Osteocyte (in vitro differentiated cells): ENCODE measurements at regions not wholly inside any gene's neighbourhood (a gene's known extent, or its start where the extent isn't known, plus 50 kb on each side); places are given as distances from the start of the nearest gene placed in this dataset.

ENCODE experiments used
- DNase-seq: peaks from one replicate; pipeline ENCODE4 v3.0.0; 2021; ENCODE audit warnings: mixed read lengths; ENCODE audit not compliant: unreplicated experiment; ENCODE audit errors: extremely low spot score
- H3K27ac Mint-ChIP-seq: one replicate; pipeline ENCODE4 v1.8.0; 2021; ENCODE audit warnings: mild to moderate bottlenecking, mixed read lengths; ENCODE audit not compliant: unreplicated experiment
- H3K27me3 Mint-ChIP-seq: one replicate; pipeline ENCODE4 v1.8.0; 2021; ENCODE audit warnings: mixed read lengths; ENCODE audit not compliant: unreplicated experiment
- H3K36me3 Mint-ChIP-seq: one replicate; pipeline ENCODE4 v1.8.0; 2021; ENCODE audit warnings: mixed read lengths; ENCODE audit not compliant: unreplicated experiment
- H3K4me1 Mint-ChIP-seq: one replicate; pipeline ENCODE4 v1.8.0; 2021; ENCODE audit warnings: mixed read lengths; ENCODE audit not compliant: unreplicated experiment
- H3K4me3 Mint-ChIP-seq: one replicate; pipeline ENCODE4 v1.8.0; 2021; ENCODE audit warnings: mild to moderate bottlenecking, moderate library complexity, mixed read lengths; ENCODE audit not compliant: unreplicated experiment
- H3K9me3 Mint-ChIP-seq: one replicate; pipeline ENCODE4 v1.8.0; 2021; ENCODE audit warnings: mixed read lengths; ENCODE audit not compliant: unreplicated experiment
- TF ChIP-seq, protein P1 (sequence below): fragments of 200-600 bp; sonication (generic); IDR thresholded peaks from 2 replicates; pipeline ENCODE4 v1.5.0; 2021; ENCODE audit warnings: antibody characterized with exemption, mild to moderate bottlenecking, moderate library complexity

DNA sequence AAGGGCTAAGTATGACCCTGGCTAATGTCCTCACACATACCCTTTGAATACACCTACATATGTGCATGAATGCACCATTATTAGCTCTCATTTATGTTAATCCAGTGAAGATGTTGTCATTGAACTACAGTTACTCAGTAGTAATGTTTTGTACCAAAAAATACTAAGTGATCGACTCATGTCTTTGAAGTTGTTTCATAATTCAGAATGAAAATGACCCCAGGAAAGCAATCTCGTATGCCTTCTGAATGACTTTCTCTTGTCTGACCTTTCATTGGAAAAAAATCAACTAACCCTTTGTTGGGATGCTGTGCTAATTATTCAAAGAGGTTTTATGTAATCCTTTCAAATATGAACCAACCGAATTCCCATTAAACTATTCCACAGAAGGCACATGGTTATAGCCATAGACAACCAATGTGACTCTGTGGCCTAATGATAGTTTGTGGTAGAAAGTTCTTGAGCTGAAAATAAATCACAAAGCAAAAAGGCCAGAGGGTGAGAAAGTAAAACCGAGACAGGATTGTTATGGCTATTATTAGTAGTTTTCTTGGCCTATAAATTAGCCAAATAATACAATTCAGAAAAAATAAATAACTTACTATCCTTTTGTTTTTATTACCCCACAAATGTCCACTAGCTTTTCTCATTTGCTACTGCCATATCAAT lies 86.8 kb upstream of the STARD13 start:
- Mint-ChIP-seq H3K27ac (no peak overlapping the region), H3K9me3 (no peaks in the 10 kb centered on the region), H3K36me3 (no peaks in the 10 kb centered on the region), H3K4me3 (no peak overlapping the region), H3K27me3 (no peaks in the 10 kb centered on the region), H3K4me1 (peaks cover 2% of the 10 kb centered on the region)
- DNase-seq: no peak
- TF ChIP-seq, protein P1, sequence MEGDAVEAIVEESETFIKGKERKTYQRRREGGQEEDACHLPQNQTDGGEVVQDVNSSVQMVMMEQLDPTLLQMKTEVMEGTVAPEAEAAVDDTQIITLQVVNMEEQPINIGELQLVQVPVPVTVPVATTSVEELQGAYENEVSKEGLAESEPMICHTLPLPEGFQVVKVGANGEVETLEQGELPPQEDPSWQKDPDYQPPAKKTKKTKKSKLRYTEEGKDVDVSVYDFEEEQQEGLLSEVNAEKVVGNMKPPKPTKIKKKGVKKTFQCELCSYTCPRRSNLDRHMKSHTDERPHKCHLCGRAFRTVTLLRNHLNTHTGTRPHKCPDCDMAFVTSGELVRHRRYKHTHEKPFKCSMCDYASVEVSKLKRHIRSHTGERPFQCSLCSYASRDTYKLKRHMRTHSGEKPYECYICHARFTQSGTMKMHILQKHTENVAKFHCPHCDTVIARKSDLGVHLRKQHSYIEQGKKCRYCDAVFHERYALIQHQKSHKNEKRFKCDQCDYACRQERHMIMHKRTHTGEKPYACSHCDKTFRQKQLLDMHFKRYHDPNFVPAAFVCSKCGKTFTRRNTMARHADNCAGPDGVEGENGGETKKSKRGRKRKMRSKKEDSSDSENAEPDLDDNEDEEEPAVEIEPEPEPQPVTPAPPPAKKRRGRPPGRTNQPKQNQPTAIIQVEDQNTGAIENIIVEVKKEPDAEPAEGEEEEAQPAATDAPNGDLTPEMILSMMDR: no peak

DNA sequence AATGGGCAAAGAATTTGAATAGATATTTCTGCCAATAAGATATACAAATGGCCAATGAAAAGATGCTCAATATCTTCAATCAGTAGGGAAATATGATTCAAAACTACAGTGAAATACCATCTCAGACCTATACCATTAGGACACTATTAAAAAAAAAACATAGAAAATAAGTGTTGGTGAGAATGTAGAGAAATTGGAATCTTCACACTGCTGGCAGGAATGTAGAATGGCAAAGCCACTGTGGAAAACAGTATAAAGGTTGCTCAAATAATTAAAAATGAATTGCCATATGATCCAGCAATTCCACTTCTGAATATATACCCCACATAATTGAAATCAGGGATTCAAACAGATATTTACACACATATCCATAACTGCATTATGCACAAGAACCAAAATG lies 88.1 kb upstream of the STARD13 start:
- H3K9me3 Mint-ChIP-seq: no peaks in the 10 kb centered on the region
- no peaks in the 10 kb centered on the region for H3K36me3 Mint-ChIP-seq
- H3K4me1 Mint-ChIP-seq: no peaks in the 10 kb centered on the region
- H3K27ac Mint-ChIP-seq: no peak overlapping the region
- H3K4me3 Mint-ChIP-seq: no peak overlapping the region
- DNase-seq: no peak
- TF ChIP-seq, protein P1: peak; percentile 11
- no peaks in the 10 kb centered on the region for H3K27me3 Mint-ChIP-seq

DNA sequence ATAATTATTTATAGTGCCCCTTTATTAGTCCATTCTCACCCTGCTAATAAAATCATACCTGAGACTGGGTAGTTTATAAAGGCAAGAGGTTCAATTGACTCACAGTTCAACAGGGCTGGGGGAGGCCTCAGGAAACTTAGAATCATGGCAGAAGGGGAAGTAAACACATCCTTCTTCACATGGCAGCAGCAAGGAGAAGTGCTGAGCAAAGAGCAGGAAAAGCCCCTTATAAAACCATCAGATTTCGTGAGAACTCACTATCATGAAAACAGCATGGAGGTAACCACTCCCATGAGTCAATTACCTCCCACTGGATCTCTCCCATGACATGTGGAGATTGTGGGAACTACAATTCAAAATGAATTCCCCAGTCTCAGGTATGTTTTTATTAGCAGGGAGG lies 89.9 kb upstream of the STARD13 start:
- TF ChIP-seq, protein P1: no peak
- Mint-ChIP-seq H3K27ac (no peak overlapping the region), H3K4me1 (no peaks in the 10 kb centered on the region), H3K9me3 (no peaks in the 10 kb centered on the region), H3K36me3 (no peaks in the 10 kb centered on the region), H3K27me3 (no peaks in the 10 kb centered on the region), H3K4me3 (no peak overlapping the region)
- no peak for DNase-seq

DNA sequence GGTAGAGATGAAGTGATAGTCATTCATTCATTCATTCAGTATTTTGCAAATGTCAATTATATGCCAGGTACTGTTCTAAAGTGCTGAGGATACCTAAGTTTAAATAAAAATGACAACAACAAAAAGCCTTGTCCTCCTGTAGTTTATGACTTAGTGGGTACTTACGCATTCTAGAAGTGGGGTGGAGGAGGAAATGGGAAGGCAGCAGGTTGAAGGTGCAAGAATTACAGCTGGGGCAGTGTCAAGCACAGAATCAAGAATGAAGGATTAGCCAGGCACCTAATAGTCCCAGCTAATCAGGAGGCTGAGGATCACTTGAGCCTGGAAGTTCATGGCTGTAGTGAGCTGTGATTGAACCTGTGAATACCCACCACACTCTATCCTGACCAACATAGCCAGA lies 90.7 kb upstream of the STARD13 start:
- Mint-ChIP-seq H3K4me3 (no peak overlapping the region), H3K27ac (no peak overlapping the region), H3K9me3 (no peaks in the 10 kb centered on the region), H3K27me3 (no peaks in the 10 kb centered on the region), H3K36me3 (no peaks in the 10 kb centered on the region), H3K4me1 (peaks cover 3% of the 10 kb centered on the region)
- DNase-seq: no peak
- TF ChIP-seq, protein P1: no peak

DNA sequence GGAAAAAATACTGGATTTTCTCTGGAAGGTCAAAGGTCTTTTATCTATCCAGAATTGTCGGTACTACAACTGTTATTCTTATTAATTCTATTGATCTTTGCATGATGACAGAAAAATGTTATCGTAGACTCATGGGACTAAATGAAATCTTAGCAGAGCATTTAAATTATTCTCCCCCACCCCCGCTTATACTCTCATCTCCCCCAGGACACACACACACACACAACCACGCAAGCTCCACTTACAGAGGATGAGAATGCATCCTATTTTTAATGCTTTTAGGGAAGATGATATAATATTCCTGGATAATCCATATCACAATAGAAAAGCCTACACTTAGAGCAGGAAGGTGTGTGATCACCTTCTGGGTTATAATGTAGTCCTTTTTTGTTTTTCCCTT lies 91.9 kb upstream of the STARD13 start:
- no peak overlapping the region for H3K27ac Mint-ChIP-seq

More for the DNA sequence above, 91.9 kb upstream of the STARD13 start:
- H3K36me3 Mint-ChIP-seq: no peaks in the 10 kb centered on the region
- H3K4me3 Mint-ChIP-seq: no peak overlapping the region
- no peaks in the 10 kb centered on the region for H3K9me3 Mint-ChIP-seq
- TF ChIP-seq, protein P1: no peak
- H3K4me1 Mint-ChIP-seq: peaks cover 3% of the 10 kb centered on the region
- H3K27me3 Mint-ChIP-seq: no peaks in the 10 kb centered on the region
- DNase-seq: no peak
